ENCODE measurements at regions not wholly inside any gene's neighbourhood (a gene's known extent, or its start where the extent isn't known, plus 50 kb on each side); places are given as distances from the start of the nearest gene placed in this dataset.

DNA sequence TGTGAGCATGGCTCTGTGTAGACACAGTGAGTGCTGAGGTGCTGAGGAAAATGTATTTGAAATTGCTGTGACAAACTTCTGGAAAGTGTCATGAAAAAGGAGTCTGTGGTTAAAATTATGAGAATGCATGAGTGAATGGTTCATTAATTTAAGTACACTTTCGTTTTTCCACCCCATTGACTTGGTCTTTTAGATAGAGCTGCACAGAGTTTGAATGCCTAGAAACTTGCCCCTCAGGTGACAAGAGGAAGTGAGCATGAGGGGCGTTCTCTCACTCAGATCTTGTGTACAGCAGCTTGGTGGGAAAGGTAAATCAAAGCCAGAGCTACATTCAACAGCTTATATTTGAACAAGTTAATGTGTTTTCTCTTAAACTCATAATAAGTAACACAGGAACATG is 296.8 kb downstream of the WDR72 start:
- no peak for DNase-seq
- Histone ChIP-seq H3K4me1 (ENCODE audit: insufficient read depth, low read length) (no peaks in the 10 kb centered on the region), H3K27me3 (ENCODE audit: insufficient read depth, low read length) (no peaks in the 10 kb centered on the region), H3K9me3 (ENCODE audit: control insufficient read depth in 1 of 2, low read length in 2 of 2) (no peaks in the 10 kb centered on the region), H3K36me3 (ENCODE audit: insufficient read depth, low read length) (no peaks in the 10 kb centered on the region), H3K4me3 (ENCODE audit: low read length in 2 of 2) (no peak overlapping the region), H3K27ac (ENCODE audit: low read depth, low read length) (no peak overlapping the region)
- CTCF ChIA-PET (ENCODE audit: partially characterized antibody): no interaction called here
- H3K4me1 Mint-ChIP-seq: no peaks in the 10 kb centered on the region
- peaks cover 0 to 4% (median 1%) of the 10 kb centered on the region in 8 donors for H3K9me3 Mint-ChIP-seq
- no peaks in the 10 kb centered on the region for H3K27me3 Mint-ChIP-seq
- intact Hi-C loops (cut with micrococcal nuclease): no loop called here
- POLR2A ChIA-PET (ENCODE audit: partially characterized antibody): no interaction called here
- no peaks in the 10 kb centered on the region for H3K36me3 Mint-ChIP-seq
- H3K4me3 Mint-ChIP-seq: no peak overlapping the region
- H3K27ac Mint-ChIP-seq: no peak overlapping the region

DNA sequence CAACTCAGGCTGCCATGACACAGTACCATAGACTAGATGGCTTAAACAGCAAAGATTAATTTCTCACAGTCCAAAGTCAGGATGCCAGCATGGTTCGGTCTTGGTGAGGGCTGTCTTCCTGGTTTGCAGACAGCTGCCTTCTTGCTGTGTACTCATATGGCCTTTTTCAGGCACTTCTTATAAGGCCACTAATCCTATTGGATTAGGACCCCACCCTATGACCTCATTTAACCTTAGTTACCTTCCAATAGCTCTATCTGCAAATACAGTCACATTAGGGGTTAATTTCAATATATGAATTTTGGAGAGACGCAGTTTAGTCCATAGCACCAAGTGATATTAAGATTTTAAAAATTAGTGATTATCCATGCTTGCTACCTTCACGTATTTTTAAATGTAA is 297.8 kb downstream of the WDR72 start:
- intact Hi-C loops (cut with micrococcal nuclease): no loop called here
- no peaks in the 10 kb centered on the region for H3K27me3 ChIP-seq (ENCODE audit: insufficient read depth, low read length)
- Mint-ChIP-seq H3K27ac (no peak overlapping the region), H3K27me3 (no peaks in the 10 kb centered on the region), H3K36me3 (no peaks in the 10 kb centered on the region), H3K9me3 (peaks cover 0 to 4% (median 1%) of the 10 kb centered on the region in 8 donors), H3K4me3 (no peak overlapping the region), H3K4me1 (no peaks in the 10 kb centered on the region)
- DNase-seq: no peak
- H3K4me3 ChIP-seq (ENCODE audit: low read length in 2 of 2): no peak overlapping the region
- no peaks in the 10 kb centered on the region for H3K9me3 ChIP-seq (ENCODE audit: control insufficient read depth in 1 of 2, low read length in 2 of 2)
- H3K36me3 ChIP-seq (ENCODE audit: insufficient read depth, low read length): no peaks in the 10 kb centered on the region
- no peak overlapping the region for H3K27ac ChIP-seq (ENCODE audit: low read depth, low read length)
- POLR2A ChIA-PET (ENCODE audit: partially characterized antibody): no interaction called here
- H3K4me1 ChIP-seq (ENCODE audit: insufficient read depth, low read length): no peaks in the 10 kb centered on the region
- CTCF ChIA-PET (ENCODE audit: partially characterized antibody): no interaction called here

DNA sequence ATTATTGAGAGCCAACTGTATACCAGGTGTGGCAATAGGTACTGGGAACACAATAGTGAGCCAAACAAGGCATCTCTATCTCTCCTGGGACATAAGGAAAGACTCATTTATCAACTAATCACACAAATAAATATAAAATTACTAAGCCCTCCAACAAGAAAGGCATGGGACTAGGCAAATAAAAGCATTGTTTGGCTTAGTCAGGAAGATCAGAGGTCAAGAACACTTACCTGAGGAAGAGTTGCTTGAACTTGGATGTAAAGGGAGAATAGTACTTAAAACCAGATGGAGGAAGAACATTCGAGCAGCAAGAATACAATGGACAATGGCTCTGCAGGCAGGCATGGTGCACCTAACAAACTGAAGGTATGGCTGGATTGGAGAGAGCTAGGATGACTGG is 300.7 kb downstream of the WDR72 start:
- Mint-ChIP-seq H3K4me1 (no peaks in the 10 kb centered on the region), H3K9me3 (peaks cover 0 to 4% (median 0%) of the 10 kb centered on the region in 8 donors), H3K4me3 (no peak overlapping the region), H3K36me3 (no peaks in the 10 kb centered on the region), H3K27ac (no peak overlapping the region), H3K27me3 (no peaks in the 10 kb centered on the region)
- Histone ChIP-seq H3K27ac (ENCODE audit: low read depth, low read length) (no peak overlapping the region), H3K9me3 (ENCODE audit: control insufficient read depth in 1 of 2, low read length in 2 of 2) (no peaks in the 10 kb centered on the region), H3K4me3 (ENCODE audit: low read length in 2 of 2) (no peak overlapping the region), H3K36me3 (ENCODE audit: insufficient read depth, low read length) (no peaks in the 10 kb centered on the region), H3K4me1 (ENCODE audit: insufficient read depth, low read length) (no peaks in the 10 kb centered on the region), H3K27me3 (ENCODE audit: insufficient read depth, low read length) (no peaks in the 10 kb centered on the region)
- no peak for DNase-seq
- intact Hi-C loops (cut with micrococcal nuclease): no loop called here
- ChIA-PET CTCF (ENCODE audit: partially characterized antibody) (no interaction called here), POLR2A (ENCODE audit: partially characterized antibody) (no interaction called here)

DNA sequence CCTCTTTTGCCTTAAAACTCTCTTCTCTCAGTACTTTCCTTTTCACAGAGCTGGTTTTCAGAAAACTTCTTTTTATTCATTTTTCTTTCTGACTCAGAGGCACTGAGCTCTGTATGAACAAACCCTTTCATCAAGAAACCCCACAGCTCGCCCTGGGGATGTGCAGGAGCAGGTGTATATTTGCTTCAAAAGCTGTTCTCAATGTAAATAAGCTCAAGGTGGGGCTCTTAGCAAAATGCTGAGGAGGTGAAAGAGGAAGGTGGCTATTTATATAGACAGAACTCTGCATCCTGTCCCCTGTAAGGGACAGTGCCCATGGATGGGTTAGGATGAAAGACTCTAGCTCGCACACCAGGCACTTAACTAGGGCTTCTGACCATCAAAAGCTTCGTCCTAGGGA is 302.0 kb downstream of the WDR72 start:
- no peaks in the 10 kb centered on the region for H3K9me3 ChIP-seq (ENCODE audit: control insufficient read depth in 1 of 2, low read length in 2 of 2)
- intact Hi-C loops (cut with micrococcal nuclease): no loop called here
- Mint-ChIP-seq H3K9me3 (peaks cover 0 to 4% (median 0%) of the 10 kb centered on the region in 8 donors), H3K4me1 (no peaks in the 10 kb centered on the region), H3K36me3 (no peaks in the 10 kb centered on the region), H3K27ac (no peak overlapping the region), H3K27me3 (no peaks in the 10 kb centered on the region), H3K4me3 (no peak overlapping the region)
- H3K4me1 ChIP-seq (ENCODE audit: insufficient read depth, low read length): no peaks in the 10 kb centered on the region
- ChIA-PET POLR2A (ENCODE audit: partially characterized antibody) (no interaction called here), CTCF (ENCODE audit: partially characterized antibody) (no interaction called here)
- H3K36me3 ChIP-seq (ENCODE audit: insufficient read depth, low read length): no peaks in the 10 kb centered on the region
- H3K27ac ChIP-seq (ENCODE audit: low read depth, low read length): no peak overlapping the region
- DNase-seq: no peak
- no peak overlapping the region for H3K4me3 ChIP-seq (ENCODE audit: low read length in 2 of 2)
- no peaks in the 10 kb centered on the region for H3K27me3 ChIP-seq (ENCODE audit: insufficient read depth, low read length)

DNA sequence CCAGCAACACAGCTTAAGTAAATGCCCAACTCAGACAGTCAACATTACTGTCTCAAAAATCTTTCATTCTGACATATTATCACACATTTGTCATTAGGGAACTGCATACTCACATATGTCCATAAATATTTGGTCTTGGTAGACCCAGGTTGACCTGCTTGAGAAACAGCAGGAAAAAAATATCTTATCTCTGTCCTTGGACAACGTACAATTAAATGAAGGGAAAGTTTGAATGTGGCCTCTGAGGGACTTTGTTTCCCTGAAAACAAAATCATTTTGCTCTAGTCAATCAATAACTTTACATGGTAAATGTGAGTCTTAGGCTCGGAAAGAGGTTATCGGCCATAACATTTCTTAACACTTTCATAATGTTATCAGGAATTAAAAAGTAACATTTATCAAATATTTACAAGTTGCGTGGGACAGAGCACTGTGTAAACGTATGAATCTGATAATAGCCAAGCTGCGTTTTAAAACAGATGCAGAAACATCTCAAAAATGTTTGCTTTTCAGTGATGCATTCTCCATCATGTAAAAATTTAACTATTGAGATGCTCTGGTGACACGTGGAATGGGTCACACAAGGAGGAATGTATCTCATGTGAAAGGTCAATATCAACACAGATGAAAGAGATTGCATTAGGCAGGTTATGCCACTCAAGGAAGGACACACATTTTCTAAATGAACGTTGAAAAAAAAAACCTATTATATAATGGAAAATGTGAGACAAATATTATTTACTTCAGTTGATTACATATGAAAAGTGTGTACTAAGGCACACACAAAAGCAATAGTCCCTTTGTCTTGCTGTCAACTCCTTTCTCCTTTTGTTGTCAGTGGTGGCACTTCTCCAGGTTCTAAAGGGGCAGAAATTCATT is 304.4 kb downstream of the WDR72 start:
- Histone ChIP-seq H3K36me3 (ENCODE audit: insufficient read depth, low read length) (no peaks in the 10 kb centered on the region), H3K9me3 (ENCODE audit: control insufficient read depth in 1 of 2, low read length in 2 of 2) (no peaks in the 10 kb centered on the region), H3K27ac (ENCODE audit: low read depth, low read length) (no peak overlapping the region), H3K4me1 (ENCODE audit: insufficient read depth, low read length) (no peaks in the 10 kb centered on the region), H3K4me3 (ENCODE audit: low read length in 2 of 2) (no peak overlapping the region), H3K27me3 (ENCODE audit: insufficient read depth, low read length) (no peaks in the 10 kb centered on the region)
- no peak for DNase-seq
- CTCF ChIA-PET (ENCODE audit: partially characterized antibody): no interaction called here
- Mint-ChIP-seq H3K9me3 (peaks cover 0 to 3% (median 0%) of the 10 kb centered on the region in 8 donors), H3K27ac (no peak overlapping the region), H3K27me3 (no peaks in the 10 kb centered on the region), H3K4me1 (no peaks in the 10 kb centered on the region), H3K4me3 (no peak overlapping the region), H3K36me3 (no peaks in the 10 kb centered on the region)
- POLR2A ChIA-PET (ENCODE audit: partially characterized antibody): no interaction called here
- intact Hi-C loops (cut with micrococcal nuclease): loop anchor here (5.0 kb wide), 1 partner anchor 113 kb away; no protein-coding TSS in a partner anchor

DNA sequence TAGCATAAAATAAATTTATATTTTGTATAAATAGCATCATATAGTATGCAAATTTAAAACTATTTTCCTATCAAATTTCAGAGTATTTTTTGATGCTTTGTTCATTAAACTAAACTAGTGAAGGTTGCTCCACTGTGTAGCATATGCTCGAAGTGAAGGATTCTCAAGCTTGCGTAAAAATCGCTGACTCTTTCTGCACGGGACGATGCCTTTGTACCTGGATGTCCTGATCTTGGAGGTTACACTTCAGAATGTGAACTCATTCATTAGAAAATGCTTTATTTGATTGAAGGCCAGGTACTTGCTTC is 305.0 kb downstream of the WDR72 start:
- Mint-ChIP-seq H3K9me3 (peaks cover 0 to 3% (median 0%) of the 10 kb centered on the region in 8 donors), H3K4me1 (no peaks in the 10 kb centered on the region), H3K27me3 (no peaks in the 10 kb centered on the region), H3K27ac (no peak overlapping the region), H3K4me3 (no peak overlapping the region), H3K36me3 (no peaks in the 10 kb centered on the region)
- no peak for DNase-seq
- H3K27ac ChIP-seq (ENCODE audit: low read depth, low read length): no peak overlapping the region
- H3K4me1 ChIP-seq (ENCODE audit: insufficient read depth, low read length): no peaks in the 10 kb centered on the region
- H3K4me3 ChIP-seq (ENCODE audit: low read length in 2 of 2): no peak overlapping the region
- H3K9me3 ChIP-seq (ENCODE audit: control insufficient read depth in 1 of 2, low read length in 2 of 2): no peaks in the 10 kb centered on the region
- ChIA-PET CTCF (ENCODE audit: partially characterized antibody) (no interaction called here), POLR2A (ENCODE audit: partially characterized antibody) (no interaction called here)
- H3K27me3 ChIP-seq (ENCODE audit: insufficient read depth, low read length): no peaks in the 10 kb centered on the region
- H3K36me3 ChIP-seq (ENCODE audit: insufficient read depth, low read length): no peaks in the 10 kb centered on the region
- intact Hi-C loops (cut with micrococcal nuclease): loop anchor here (5.0 kb wide), 1 partner anchor 112 kb away; no protein-coding TSS in a partner anchor

DNA sequence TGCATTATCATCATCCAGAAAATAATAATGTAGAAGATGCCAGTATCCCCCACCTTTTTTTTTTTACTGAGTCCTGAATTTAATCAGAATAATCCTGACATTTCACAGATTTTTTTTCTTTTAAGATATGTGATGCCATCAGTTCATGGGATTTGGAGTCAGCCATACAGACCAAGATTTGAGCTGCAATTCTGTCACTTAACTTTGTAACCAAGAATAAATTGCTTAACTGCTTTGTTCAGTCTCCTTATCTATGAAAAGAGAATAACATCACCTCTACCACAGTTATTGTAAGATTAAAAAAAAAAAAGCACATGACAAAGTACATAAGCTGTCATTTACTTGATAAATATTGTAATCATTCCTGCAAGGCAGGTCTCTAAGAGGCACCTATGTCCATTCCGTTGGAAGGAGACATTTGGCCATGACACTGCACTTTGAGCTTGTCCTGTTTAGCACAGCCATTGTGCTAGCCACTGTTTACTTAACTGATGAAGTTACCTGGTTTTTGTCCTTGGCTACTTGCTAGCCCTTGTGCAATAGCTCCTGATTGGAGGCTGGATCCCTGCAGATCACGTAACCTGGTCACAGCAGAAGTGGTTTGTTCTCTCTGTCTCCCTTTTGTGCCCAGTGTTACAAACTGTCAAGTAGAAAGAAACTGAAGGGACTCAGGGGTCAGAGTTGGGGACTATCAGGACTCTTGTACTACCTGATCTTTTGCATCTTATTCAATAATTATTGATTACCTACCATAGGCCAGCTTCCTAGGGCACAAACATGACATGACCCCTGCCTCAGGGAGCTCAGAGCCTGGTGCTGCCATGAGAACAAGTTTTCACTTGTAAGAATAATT is 306.0 kb downstream of the WDR72 start:
- H3K9me3 ChIP-seq (ENCODE audit: control insufficient read depth in 1 of 2, low read length in 2 of 2): no peaks in the 10 kb centered on the region
- no peak overlapping the region for H3K4me3 Mint-ChIP-seq
- H3K4me3 ChIP-seq (ENCODE audit: low read length in 2 of 2): no peak overlapping the region
- no peaks in the 10 kb centered on the region for H3K27me3 ChIP-seq (ENCODE audit: insufficient read depth, low read length)
- peaks cover 0 to 3% (median 0%) of the 10 kb centered on the region in 8 donors for H3K9me3 Mint-ChIP-seq
- H3K27ac Mint-ChIP-seq: no peak overlapping the region
- H3K27me3 Mint-ChIP-seq: no peaks in the 10 kb centered on the region
- POLR2A ChIA-PET (ENCODE audit: partially characterized antibody): no interaction called here
- CTCF ChIA-PET (ENCODE audit: partially characterized antibody): no interaction called here
- no peaks in the 10 kb centered on the region for H3K4me1 Mint-ChIP-seq
- H3K36me3 ChIP-seq (ENCODE audit: insufficient read depth, low read length): no peaks in the 10 kb centered on the region
- DNase-seq: no peak
- no peak overlapping the region for H3K27ac ChIP-seq (ENCODE audit: low read depth, low read length)
- no peaks in the 10 kb centered on the region for H3K4me1 ChIP-seq (ENCODE audit: insufficient read depth, low read length)
- no peaks in the 10 kb centered on the region for H3K36me3 Mint-ChIP-seq
- intact Hi-C loops (cut with micrococcal nuclease): loop anchor here (5.0 kb wide), 1 partner anchor 111 kb away; no protein-coding TSS in a partner anchor

Data from CD4-positive, alpha-beta memory T cell (primary cell).